ENCODE measurements at regions not wholly inside any gene's neighbourhood (a gene's known extent, or its start where the extent isn't known, plus 50 kb on each side); places are given as distances from the start of the nearest gene placed in this dataset.

- Histone ChIP-seq H3K79me2 (ENCODE audit: control insufficient read depth, insufficient read depth, low read length) (no peaks in the 10 kb centered on the region), H3K36me3 (ENCODE audit: control insufficient read depth, insufficient read depth, low read length) (no peaks in the 10 kb centered on the region), H3K27ac (ENCODE audit: insufficient read depth, low read length) (no peak overlapping the region), H2AFZ (ENCODE audit: low read length) (no peak overlapping the region), H3K9me3 (ENCODE audit: control insufficient read depth, insufficient read depth, low read depth, low read length) (no peaks in the 10 kb centered on the region), H3K27me3 (ENCODE audit: control insufficient read depth, insufficient read depth, low read length) (no peaks in the 10 kb centered on the region), H3K4me2 (ENCODE audit: extremely low read depth, insufficient read depth, low read length) (no peak overlapping the region), H3K9ac (ENCODE audit: insufficient read depth, low read length) (no peak overlapping the region), H4K20me1 (ENCODE audit: control insufficient read depth, extremely low read depth, insufficient read depth, low read length) (no peaks in the 10 kb centered on the region), H3K4me3 (replicated peaks in 1 of 4; ENCODE audit: control extremely low read depth in 1 of 4, insufficient read depth in 1 of 4, low read depth in 3 of 4, low read length in 4 of 4) (no peak overlapping the region), H3K4me1 (ENCODE audit: control insufficient read depth, extremely low read depth, insufficient read depth, low read length) (no peaks in the 10 kb centered on the region)
- no peak for DNase-seq (ENCODE audit: low read depth in 2 of 2)
- TF ChIP-seq CTCF (conservative IDR thresholded peaks at IDR 0.05 in 1 of 2, IDR thresholded peaks at IDR 0.05 in 1 of 2; ENCODE audit: low read depth in 1 of 2, low read length in 2 of 2), result no peak
- TF ChIP-seq EZH2 (IDR thresholded peaks at IDR 0.05; ENCODE audit: low read length, missing control alignments), result no peak
These were observed 209.8 kb downstream of the TM2D1 start for GRCh38 chr1:61515096-61515495.
